AG04450 (cell line): ENCODE measurements at regions not wholly inside any gene's neighbourhood (a gene's known extent, or its start where the extent isn't known, plus 50 kb on each side); places are given as distances from the start of the nearest gene placed in this dataset.

Source experiments
- CTCF ChIA-PET: fragments of 300-600, 350-600 bp; formaldehyde crosslinking; extraction: SDS; loops from one replicate; lab custom pipeline; 2022; ENCODE audit warnings: antibody characterized with exemption, inconsistent platforms; lab: Charles Lee
- POLR2A ChIA-PET: fragments of 350-600 bp; formaldehyde crosslinking; extraction: SDS; loops from one replicate; lab custom pipeline; 2021; ENCODE audit warnings: antibody characterized with exemption, inconsistent platforms; lab: Yijun Ruan, JAX
- DNase-seq: peaks from one replicate; pipeline ENCODE4 v3.0.0-alpha.2; 2011; ENCODE audit warnings: low read depth, low spot score
- H3K27ac ChIP-seq: one replicate; pipeline ENCODE4 v1.5.1; 2012; ENCODE audit warnings: low read depth, low read length, control low read depth
- H3K27me3 ChIP-seq: one replicate; pipeline ENCODE4 v1.6.0; 2012; ENCODE audit warnings: low read length; ENCODE audit not compliant: control insufficient read depth, insufficient read depth
- H3K4me3 ChIP-seq: 2 replicates; pipeline ENCODE4 v1.5.1; 2011; ENCODE audit warnings: mild to moderate bottlenecking, low read depth, low read length, control low read depth
- H3K9me3 ChIP-seq: 2 replicates; pipeline ENCODE4 v1.5.1; 2012; ENCODE audit warnings: low read length; ENCODE audit not compliant: control insufficient read depth, insufficient read depth
- TF ChIP-seq, protein P1 (sequence below): IDR thresholded peaks from 2 replicates; pipeline ENCODE4 v1.5.1; 2011; ENCODE audit warnings: low read depth, low read length, control low read depth, inconsistent platforms

DNA sequence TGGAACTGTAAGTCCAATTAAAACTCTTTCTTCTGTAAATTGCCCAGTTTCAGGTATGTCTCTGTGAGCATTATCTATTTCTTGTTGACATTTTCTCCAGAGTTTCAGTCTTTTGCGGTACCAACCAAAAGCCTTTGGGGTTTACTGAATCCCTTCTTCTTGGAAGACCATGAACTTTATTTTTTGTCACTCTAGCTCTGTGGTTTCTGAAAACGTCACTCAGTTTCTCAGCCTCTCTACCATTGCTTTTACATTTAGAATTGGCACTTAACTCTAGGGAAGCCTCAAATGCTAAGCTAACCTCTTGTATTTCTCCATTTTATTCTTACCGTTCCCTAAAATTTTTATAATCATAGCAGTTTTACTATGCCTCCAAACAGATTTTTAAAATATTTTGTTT, 237.6 kb downstream of the CSNK2A3 start:
- H3K27me3 ChIP-seq: peaks cover 12% of the 10 kb centered on the region
- H3K9me3 ChIP-seq: no peaks in the 10 kb centered on the region
- H3K4me3 ChIP-seq: no peak overlapping the region
- DNase-seq: no peak
- TF ChIP-seq, protein P1, sequence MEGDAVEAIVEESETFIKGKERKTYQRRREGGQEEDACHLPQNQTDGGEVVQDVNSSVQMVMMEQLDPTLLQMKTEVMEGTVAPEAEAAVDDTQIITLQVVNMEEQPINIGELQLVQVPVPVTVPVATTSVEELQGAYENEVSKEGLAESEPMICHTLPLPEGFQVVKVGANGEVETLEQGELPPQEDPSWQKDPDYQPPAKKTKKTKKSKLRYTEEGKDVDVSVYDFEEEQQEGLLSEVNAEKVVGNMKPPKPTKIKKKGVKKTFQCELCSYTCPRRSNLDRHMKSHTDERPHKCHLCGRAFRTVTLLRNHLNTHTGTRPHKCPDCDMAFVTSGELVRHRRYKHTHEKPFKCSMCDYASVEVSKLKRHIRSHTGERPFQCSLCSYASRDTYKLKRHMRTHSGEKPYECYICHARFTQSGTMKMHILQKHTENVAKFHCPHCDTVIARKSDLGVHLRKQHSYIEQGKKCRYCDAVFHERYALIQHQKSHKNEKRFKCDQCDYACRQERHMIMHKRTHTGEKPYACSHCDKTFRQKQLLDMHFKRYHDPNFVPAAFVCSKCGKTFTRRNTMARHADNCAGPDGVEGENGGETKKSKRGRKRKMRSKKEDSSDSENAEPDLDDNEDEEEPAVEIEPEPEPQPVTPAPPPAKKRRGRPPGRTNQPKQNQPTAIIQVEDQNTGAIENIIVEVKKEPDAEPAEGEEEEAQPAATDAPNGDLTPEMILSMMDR: no peak
- no peak overlapping the region for H3K27ac ChIP-seq
- CTCF ChIA-PET: no interaction called here
- POLR2A ChIA-PET: no interaction called here

DNA sequence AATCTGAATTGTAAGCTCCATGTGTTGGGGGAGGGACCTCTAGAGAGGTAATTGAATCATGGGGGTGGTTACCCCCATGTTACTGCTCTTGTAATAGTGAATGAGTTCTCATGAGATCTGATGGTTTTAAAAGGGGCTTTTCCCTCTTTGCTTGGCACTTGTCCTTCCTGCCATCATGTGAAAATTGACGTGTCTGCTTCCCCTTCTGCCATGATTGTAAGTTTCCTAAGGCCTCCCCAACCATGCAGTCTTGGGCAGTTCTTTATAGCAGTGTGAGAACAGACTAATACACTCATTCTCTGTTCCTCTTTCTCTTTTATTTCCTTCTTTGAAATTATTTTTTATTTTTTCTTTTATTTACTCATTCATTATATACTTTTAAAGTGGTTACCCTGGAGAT, 239.4 kb downstream of the CSNK2A3 start:
- DNase-seq: no peak
- CTCF ChIA-PET: no interaction called here
- POLR2A ChIA-PET: no interaction called here
- H3K27me3 ChIP-seq: peaks cover 11% of the 10 kb centered on the region
- TF ChIP-seq, protein P1: no peak
- no peaks in the 10 kb centered on the region for H3K9me3 ChIP-seq
- no peak overlapping the region for H3K27ac ChIP-seq
- H3K4me3 ChIP-seq: no peak overlapping the region

DNA sequence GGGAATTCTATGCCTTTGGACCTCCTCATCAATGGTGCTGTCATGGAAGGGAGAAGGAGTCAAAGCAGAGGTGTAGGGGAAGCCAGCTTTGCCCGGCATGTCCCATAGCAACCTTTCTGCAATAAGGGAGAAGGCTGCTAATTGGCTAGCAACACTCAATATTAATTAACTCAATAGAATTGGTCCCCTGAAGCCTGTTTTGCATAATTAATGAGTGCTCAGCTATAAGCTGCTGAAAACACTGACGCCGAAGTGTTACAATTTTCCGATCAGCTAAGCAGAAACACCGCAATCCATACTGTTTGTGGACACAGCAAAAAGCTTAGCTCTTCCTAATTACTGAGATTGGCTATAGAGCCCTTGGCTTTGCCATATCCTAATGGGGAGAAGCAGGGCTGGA, 245.0 kb downstream of the CSNK2A3 start:
- no peak for DNase-seq
- peaks cover 27% of the 10 kb centered on the region for H3K27me3 ChIP-seq
- no peaks in the 10 kb centered on the region for H3K9me3 ChIP-seq
- TF ChIP-seq, protein P1: no peak
- H3K27ac ChIP-seq: no peak overlapping the region
- CTCF ChIA-PET: no interaction called here
- POLR2A ChIA-PET: no interaction called here
- no peak overlapping the region for H3K4me3 ChIP-seq

DNA sequence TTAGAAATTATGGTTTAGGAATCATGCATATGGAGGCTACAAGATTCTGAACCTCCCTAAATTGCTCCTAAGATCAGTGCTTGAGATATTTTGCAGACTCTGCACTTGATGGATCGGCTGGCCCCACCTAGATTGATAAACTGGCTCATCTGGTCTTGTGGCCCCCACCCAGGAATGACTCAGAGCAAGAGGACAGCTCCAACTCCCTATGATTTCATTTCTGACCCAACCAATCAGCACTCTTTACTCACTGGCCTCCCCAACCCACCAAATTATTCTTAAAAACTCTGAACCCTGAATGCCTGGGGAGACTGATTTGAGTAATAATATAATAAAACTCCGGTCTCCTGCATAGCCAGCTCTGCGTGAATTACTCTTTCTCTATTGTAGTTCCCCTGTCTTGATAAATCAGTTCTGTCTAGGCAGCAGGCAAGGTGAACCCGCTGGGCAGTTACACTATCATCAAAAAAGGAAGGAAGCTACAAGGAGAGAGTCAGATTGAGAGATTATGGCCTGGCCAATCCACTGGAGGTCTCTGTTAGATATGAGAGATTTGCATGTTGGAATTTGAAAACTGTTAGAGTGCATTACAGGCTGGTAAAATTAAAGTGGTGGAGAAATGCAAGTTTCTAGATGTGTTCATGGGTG, 245.8 kb downstream of the CSNK2A3 start:
- TF ChIP-seq, protein P1: no peak
- H3K4me3 ChIP-seq: no peak overlapping the region
- no peak overlapping the region for H3K27ac ChIP-seq
- DNase-seq: no peak
- no peaks in the 10 kb centered on the region for H3K9me3 ChIP-seq
- ChIA-PET CTCF (no interaction called here), POLR2A (no interaction called here)
- H3K27me3 ChIP-seq: peaks cover 31% of the 10 kb centered on the region

DNA sequence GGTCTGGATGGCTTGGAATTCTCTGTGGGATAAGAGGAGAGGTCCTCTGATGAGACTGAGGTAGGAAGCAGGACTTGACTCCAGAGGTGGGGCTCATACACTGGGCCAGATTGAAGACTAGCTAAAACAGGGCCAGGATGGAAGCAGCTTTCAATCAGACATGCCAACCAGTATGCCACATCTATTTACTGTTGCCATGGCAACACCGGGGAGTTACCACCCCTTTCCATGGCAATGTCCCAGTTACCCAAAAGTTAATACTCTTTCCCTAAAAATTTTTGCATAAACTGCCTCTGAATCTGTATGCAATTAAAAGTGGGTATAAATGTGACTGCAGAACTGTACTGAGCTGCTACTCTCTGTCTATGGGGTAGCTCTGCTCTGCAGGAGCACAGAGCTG, 247.5 kb upstream of the ZBED5 start:
- Histone ChIP-seq H3K27me3 (peaks cover 33% of the 10 kb centered on the region), H3K27ac (no peak overlapping the region), H3K9me3 (no peaks in the 10 kb centered on the region), H3K4me3 (no peak overlapping the region)
- TF ChIP-seq, protein P1: no peak
- DNase-seq: no peak
- ChIA-PET CTCF (no interaction called here), POLR2A (no interaction called here)
